ENCODE measurements at regions not wholly inside any gene's neighbourhood (a gene's known extent, or its start where the extent isn't known, plus 50 kb on each side); places are given as distances from the start of the nearest gene placed in this dataset.

DNA sequence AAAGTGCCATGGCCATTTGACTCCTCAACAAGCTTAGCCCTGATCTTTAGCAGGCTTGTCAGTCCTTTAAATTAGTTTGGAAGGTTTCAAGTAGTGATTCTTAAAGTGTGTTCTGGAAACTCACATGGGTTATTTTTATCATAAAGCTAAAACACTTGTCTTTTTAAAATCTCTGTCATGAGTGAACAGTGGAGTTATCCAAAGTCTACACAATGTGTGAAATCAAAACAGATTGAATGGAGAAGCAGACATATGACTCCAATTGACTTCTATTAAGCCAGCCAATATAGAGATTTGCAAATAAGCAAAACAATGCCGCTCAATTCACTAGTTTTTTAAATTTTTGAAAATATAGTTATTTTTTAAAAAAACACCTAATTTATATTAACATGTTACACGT lies 53.3 kb upstream of the SORCS3 start:
- TF ChIP-seq CTCF (IDR thresholded peaks at IDR 0.05) (no peak), POLR2A (IDR thresholded peaks at IDR 0.05) (no peak)
